ENCODE measurements at regions not wholly inside any gene's neighbourhood (a gene's known extent, or its start where the extent isn't known, plus 50 kb on each side); places are given as distances from the start of the nearest gene placed in this dataset.

GRCh38 chr2:157169889-157170288, 87.6 kb upstream of the GALNT5 start:
- DNase-seq = no peak
- Histone ChIP-seq H3K4me3 (no peak overlapping the region), H3K36me3 (no peaks in the 10 kb centered on the region), H3K27me3 (no peaks in the 10 kb centered on the region), H3K4me1 (no peaks in the 10 kb centered on the region), H3K9me3 (peaks cover 0 to 2% (median 0%) of the 10 kb centered on the region in 4 donors), H3K27ac (no peak overlapping the region)
- TF ChIP-seq CTCF (IDR thresholded peaks at IDR 0.05) (no peak), POLR2A (IDR thresholded peaks at IDR 0.05) (no peak)

GRCh38 chr2:157170299-157170698, 87.2 kb upstream of the GALNT5 start:
- no peak for TF ChIP-seq CTCF (IDR thresholded peaks at IDR 0.05)
- TF ChIP-seq POLR2A (IDR thresholded peaks at IDR 0.05) = no peak
- no peaks in the 10 kb centered on the region for H3K27me3 ChIP-seq
- H3K9me3 ChIP-seq = peaks cover 0 to 1% (median 0%) of the 10 kb centered on the region in 4 donors
- H3K27ac ChIP-seq = no peak overlapping the region
- no peak overlapping the region for H3K4me3 ChIP-seq
- no peak for DNase-seq
- no peaks in the 10 kb centered on the region for H3K4me1 ChIP-seq
- no peaks in the 10 kb centered on the region for H3K36me3 ChIP-seq

DNA sequence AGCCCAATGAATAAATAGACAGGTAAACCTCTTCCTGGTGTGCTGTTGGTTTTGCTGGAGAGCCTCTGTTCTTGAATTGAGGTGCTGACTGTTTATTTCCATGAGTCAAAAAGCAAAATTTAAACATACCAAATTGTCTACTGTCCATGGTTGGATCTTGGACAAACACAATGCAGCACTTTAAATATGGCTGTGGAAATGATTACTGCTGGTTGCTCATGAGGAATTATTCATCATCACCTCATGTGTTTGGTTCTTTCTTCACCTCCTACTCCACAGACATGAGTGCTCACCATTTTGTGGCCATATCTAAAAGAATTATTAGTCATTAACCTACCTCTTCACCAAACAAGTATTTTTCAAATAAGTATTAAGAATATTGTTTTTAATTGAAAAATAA, 85.3 kb upstream of the GALNT5 start:
- Histone ChIP-seq H3K36me3 (no peaks in the 10 kb centered on the region), H3K4me3 (no peak overlapping the region), H3K9me3 (no peaks in the 10 kb centered on the region), H3K27ac (no peak overlapping the region), H3K4me1 (no peaks in the 10 kb centered on the region), H3K27me3 (no peaks in the 10 kb centered on the region)
- DNase-seq = no peak
- no peak for TF ChIP-seq CTCF (IDR thresholded peaks at IDR 0.05)

- Histone ChIP-seq H3K27me3 (no peaks in the 10 kb centered on the region), H3K27ac (peak overlapping the region in 1 of 4 donors; percentile 18), H3K4me3 (no peak overlapping the region), H3K4me1 (no peaks in the 10 kb centered on the region), H3K9me3 (no peaks in the 10 kb centered on the region), H3K36me3 (no peaks in the 10 kb centered on the region)
- no peak for TF ChIP-seq POLR2A (IDR thresholded peaks at IDR 0.05)
- no peak for TF ChIP-seq CTCF (IDR thresholded peaks at IDR 0.05)
- no peak for DNase-seq
Observed at GRCh38 chr2:157172866-157173578, 84.5 kb upstream of the GALNT5 start.

- Histone ChIP-seq H3K27ac (peak overlapping the region in 2 of 4 donors; percentile 1 to 41), H3K9me3 (no peaks in the 10 kb centered on the region), H3K27me3 (no peaks in the 10 kb centered on the region), H3K4me1 (no peaks in the 10 kb centered on the region), H3K36me3 (no peaks in the 10 kb centered on the region), H3K4me3 (no peak overlapping the region)
- TF ChIP-seq POLR2A (IDR thresholded peaks at IDR 0.05) = no peak
- no peak for TF ChIP-seq CTCF (IDR thresholded peaks at IDR 0.05)
- no peak for DNase-seq
Observed at GRCh38 chr2:157173740-157174184, 83.7 kb upstream of the GALNT5 start.
